GM12892 (cell line): ENCODE measurements at regions not wholly inside any gene's neighbourhood (a gene's known extent, or its start where the extent isn't known, plus 50 kb on each side); places are given as distances from the start of the nearest gene placed in this dataset.
"Not testable (repeated sequence)": the region's sequence is repeated elsewhere in the genome, so short reads cannot be mapped to it uniquely, and the experiment has no call there.

Source experiments
- POLR2A ChIP-seq: IDR thresholded peaks from 2 replicates; pipeline ENCODE4 v1.6.1; 2011; ENCODE audit warnings: low read depth, low read length, control low read depth
- POLR2AphosphoS5 ChIP-seq: IDR thresholded peaks from 2 replicates; pipeline ENCODE4 v1.6.1; 2011; ENCODE audit warnings: low read depth, low read length, control low read depth
- TAF1 ChIP-seq: IDR thresholded peaks from 2 replicates; pipeline ENCODE4 v1.6.1; 2011; ENCODE audit warnings: low read depth, mild to moderate bottlenecking, control low read depth, low read length, borderline replicate concordance

DNA sequence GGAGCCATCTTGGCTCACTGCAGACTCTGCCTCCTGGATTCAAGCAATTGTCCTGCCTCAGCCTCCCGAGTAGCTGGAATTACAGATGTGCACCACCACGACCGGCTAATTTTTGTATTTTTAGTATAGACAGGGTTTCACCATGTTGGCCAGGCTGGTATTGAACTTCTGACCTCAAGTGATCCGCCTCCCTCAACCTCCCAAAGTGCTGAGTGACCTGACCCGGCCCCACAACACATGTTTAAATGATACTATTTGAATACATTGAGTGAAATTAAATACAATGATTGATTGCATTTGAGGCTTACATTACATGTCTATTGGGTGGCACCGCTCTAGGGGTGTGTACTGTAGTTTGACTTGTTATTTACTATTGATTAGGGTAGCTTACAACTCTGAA lies 56.8 kb upstream of the SRSF6 start:
- not testable (repeated sequence) for TF ChIP-seq POLR2A, POLR2AphosphoS5, TAF1
